GM19397 (cell line): ENCODE measurements at regions not wholly inside any gene's neighbourhood (a gene's known extent, or its start where the extent isn't known, plus 50 kb on each side); places are given as distances from the start of the nearest gene placed in this dataset.

Experiments used
- ATAC-seq: cut with Tn5 transposase; IDR thresholded peaks from one replicate; pipeline ENCODE4 v1.9.1; 2021; ENCODE audit warnings: mild to moderate bottlenecking, moderate library complexity; ENCODE audit not compliant: unreplicated experiment

DNA sequence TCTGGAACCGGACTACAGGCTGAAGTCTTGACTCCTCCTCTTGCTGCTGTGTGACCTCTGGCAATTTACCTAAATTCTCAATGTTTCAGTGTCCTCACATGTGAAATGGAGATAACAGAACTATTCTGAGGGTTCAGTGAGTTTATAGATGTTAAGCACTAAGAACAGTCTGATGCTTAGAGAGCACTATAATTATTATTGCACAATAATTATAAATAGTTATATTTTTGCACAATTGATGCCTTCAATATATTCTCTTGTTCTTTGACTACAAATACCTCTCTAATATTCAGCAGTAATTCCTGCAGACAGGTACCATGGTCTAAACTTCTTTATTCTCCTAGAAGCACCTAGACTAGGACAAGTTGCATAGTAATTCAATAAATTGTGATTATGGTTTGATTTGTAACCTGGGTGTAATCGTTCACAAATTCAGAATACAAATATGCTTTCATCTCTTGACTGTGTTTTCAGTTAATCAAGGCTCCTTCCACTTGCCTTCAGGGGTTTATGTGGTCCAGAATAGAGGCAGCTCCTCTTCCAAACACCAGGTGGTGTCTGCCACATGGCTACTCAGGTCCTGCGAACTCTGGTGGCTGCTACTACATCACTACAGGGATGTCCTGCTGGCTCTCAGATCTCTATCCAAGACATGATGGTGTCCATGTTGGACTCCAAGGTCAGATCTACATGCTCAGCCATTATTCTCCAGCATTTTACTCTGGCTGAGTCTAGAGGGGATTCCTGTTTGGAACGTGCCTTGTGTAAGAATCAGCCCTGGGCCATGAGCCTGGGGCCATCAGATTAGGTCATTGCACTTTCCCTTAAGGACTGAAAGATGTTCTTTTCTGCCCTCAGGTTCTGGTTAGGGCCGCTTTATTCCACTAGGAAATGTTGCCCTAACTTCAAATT is 103.4 kb downstream of the QRFPR start:
- peak; percentile 48 for ATAC-seq

DNA sequence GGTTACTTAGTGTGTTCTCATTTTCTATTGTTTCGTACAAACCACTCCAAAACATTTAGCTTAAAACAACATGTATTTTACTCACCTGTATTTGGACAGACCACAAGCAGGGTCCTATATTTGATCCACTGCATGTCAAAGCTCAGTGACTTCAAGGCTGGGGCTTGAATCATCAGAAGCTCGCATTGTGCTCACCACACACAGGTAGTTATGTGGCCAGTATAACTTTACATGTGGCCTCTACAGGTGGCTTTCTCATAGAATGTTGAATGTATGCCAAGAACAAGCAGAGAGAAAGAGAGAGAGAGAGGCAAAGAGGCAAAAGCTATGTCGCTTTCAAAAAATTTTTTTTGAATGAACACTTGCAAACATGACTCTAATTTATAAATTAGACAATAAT is 107.6 kb downstream of the QRFPR start:
- ATAC-seq, result no peak

DNA sequence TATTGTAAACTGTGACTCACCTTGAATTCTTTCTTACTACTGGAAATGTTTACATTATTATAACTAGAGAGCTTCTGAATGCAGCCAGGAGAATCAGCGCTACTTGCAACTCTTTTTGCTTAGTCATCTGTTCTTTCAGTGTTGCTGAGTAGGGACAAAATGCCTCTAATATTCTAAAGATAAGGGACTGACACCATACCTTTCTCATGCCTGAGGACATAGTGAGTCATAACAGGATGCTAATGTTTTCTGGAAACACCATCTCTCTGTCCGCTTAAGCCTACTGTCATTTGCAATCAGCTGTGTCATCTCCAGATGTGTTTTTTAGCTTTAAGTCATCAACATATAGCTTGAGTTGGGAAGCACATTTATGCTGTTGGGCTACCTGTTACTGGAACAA is 108.3 kb downstream of the QRFPR start:
- no peak for ATAC-seq

DNA sequence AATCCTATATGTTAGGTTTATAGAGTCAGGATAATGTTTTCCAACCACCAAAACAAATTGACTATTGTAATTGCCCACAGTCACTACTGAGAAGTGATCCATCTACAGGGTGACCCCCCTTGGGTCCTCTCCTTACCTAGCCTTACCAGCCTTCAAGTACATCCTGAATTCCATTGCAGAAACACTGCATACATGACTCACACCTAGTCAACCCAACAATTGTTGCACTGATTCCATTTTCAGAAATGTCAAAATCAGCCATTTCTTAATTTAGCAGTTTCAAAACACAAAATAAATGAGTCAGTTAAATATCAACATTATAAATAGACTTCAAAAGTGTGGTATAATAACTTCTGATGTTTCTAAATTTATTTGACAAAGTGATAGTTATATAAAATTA is 106.3 kb upstream of the TNIP3 start:
- no peak for ATAC-seq

DNA sequence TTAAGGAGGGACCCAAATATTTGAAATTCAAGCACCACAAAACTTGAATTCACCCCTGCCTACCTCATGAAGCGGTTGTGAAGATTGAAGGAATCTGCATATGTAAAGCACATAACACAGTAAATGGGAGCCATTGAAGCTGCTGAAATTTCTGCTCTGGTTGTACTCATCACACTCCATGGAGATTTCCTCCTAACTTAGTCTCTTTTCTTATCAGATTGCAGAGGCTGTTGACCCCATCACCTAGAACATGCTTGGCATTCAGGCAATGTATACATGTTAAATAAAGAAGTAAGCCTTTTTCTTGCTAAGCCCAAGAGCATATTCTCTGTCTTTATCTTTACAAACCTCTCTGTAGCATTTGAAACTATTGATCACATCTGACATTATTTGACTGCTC is 104.9 kb upstream of the TNIP3 start:
- ATAC-seq, result no peak

DNA sequence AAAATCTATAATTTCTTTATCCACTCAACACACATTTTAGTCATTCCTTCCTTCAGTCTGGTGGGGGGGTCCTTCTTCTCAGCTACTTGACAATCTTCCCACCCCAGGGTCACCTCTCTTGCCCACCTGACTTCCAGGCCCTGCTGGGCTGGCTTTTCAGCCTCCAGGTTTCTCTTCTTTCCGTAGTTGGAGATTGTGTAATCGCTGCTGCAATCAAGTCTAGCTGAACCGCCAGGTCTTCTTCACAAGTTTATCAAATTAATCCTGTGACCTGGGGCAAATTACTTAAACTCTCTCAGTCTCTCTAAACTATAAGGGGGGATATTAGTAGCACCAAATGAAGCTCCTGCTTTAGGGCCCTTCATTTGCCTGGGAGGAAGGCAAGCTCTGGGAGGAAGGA is 102.9 kb upstream of the TNIP3 start:
- ATAC-seq, result no peak

DNA sequence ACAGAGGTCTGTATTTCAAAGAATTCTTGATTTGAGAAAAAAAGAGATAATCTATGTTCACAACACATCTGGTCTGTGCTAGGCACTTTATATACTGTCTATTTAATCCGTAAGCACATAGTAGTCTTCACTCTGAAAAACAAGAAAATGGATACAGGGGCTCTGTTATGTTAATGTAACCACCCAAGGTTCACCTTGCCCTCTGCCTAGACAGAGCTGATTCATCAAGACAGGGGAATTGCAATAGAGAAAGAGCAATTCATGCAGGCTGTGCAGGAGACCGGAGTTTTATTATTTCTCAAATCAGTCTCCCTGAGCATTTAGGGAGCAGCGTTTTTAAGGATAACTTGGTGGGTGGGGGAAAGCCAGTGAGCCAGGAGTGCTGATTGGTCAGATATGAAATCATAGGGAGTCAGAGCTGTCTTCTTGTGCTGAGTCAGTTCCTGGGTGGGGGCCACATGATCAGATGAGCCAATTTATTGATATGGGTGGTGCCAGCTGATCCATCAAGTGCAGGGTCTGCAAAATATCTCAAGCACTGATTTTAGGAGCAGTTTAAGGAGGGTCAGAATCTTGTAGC is 92.9 kb upstream of the TNIP3 start:
- peak; percentile 11 for ATAC-seq

DNA sequence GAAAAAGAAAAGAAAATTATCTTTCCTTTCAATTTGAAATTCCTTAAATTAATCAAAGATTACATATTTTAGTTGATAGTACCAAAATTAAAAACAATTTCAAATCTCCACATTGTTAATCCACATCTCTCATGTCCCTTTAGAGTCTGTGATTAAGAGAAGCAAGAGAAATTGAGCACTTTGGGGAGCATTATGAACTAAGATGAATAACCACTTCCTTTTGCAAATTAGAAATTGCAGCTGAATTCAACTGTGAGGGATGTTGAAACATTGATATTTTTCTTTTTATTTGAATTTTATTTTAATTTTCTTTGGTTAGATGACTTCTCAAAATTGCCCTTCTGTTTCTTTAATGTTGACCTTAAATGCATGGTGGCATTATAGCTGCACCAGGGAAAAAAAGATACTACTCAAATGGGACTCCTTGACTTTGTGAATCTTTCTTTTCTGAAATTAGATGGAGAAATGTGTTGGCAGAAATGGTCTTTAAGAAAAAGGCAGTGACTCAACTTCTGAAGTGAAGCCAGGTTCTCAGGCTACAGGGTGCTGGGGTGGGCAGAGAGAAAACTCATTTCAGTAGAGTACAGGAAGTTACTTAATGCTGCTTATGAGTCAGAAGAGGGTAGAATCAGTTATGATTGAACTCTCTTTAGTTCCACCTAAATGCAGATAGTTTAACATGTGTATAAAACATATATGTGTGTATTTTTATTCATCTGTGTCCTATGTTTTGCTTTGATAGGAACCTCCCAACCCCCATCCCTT is 92.0 kb upstream of the TNIP3 start:
- ATAC-seq, result peak; percentile 94

DNA sequence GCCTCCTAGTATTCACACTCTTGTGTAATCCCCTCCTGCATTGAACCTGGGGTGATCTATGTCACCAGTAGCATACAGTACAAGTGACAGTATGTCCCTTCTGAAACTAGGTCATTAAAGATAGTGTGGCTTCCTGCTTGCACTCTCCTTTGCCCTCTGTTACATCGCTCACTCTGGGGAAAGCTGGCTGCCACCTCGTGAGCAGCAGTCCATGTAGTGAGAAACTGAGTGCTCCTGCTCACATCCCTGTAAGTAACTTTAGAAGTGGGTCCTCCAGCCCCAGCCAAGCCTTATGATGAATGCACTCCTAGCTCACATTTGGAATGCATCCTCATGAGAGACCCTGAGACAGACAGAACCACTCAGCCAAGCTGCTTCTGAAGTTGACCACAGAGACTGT is 89.8 kb upstream of the TNIP3 start:
- ATAC-seq, result no peak

DNA sequence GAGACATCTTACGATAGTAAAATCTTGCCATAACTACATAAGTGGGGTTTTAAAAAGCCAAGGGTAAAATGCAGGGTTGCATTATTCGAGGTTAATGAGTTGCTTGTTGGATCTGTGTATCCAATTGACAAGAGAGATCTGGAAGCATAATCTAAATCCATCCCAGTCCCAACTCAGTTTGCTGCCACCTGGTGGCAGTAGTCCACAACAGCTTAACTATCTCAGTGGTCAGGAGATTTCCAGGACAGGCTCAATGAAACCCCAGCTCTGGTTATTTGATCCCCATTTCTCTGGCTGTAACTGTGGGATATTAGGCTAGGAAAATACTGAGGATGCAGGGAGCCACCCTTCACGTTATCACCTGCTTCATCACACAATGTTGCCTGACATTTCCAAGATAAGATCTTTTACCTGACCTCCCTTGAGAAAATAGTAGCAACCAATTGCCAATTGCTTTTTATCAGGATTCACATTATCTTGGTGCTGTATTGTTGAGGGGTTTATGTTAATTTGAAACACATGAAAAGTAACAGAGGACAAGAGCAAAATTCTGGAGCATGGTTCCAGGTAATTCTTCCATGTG is 88.2 kb upstream of the TNIP3 start:
- peak; percentile 33 for ATAC-seq

DNA sequence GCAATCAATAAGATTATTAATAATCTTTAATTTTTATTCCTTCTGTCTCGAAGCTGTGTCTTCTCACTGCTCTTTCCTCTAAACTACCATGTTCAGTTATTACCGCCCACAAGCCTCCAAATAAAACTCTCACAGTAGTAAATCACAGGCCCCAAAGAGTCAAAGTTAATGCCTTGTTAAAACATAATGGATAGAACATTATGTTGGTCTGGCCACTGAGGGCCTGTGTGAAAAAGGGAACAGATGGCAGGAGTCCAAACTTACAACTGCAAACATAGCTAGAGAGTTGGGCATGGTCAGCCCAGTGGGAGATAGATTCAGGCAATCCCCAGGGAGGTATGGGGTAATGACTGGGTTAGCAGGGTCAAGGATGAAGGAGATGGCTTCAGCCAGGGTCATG is 84.6 kb upstream of the TNIP3 start:
- ATAC-seq, result no peak

DNA sequence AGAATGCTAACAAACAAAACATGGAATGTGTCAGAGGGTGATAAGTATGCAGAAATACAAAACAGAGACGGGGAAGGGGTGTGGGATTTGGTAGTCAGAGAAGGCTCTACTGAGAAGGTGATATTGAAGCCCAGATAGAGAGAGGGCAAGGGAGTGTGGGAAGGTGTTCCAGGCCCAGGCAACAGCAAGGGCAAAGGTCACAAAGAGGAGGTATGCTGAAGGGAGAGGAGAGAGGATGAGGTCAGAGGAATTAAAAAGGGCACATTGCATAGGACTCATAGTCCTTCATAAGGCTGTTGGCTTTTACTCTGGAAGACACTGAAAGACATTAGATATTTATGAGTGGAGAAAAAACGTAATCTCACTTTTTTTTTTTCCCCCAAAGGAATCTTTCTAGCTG is 82.6 kb upstream of the TNIP3 start:
- no peak for ATAC-seq

DNA sequence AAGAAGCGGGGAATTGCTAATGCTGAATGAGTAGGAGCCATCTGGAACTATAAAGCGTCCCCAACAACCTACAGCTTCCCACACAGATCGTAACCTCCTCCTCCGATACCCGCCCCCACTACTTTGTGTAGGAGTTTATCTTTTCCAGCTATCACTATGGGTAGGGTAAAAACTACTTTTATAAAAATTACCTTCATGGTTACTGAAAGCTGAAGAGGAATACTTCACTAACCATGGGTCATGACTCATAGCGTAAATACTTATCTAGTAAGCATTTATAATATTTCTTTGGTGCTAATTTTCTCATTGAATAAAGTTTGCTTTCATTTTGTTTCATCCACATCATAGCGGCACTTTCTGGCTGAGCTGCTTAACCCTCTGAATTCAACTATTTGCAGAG is 79.4 kb upstream of the TNIP3 start:
- ATAC-seq, result no peak

DNA sequence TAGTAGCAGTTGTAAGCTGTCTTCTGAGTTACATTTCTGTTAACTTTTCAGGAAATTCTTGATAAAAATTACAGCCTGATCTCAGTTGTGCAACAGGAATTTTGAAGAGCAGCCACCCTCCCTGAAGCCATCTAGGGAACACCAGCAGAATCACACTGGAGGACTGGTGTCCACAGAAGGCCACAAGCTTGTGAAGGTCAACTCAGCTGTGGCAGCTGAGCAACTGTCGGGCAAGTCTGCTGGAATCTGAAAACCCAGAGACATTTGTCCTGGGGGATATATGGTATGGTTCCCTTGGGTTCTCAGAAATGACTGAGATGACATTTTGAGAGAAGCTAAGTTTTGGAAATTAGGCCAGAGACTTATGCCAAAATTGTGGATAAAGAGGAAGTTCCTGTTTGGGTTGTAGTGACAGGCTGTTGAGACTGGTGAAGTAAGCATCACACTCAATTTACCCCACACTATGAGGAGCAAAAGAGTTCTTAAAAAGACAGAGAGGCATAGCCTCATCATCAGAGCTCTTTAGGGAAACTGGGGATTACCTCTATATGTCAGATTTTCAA is 78.1 kb upstream of the TNIP3 start:
- ATAC-seq, result no peak

DNA sequence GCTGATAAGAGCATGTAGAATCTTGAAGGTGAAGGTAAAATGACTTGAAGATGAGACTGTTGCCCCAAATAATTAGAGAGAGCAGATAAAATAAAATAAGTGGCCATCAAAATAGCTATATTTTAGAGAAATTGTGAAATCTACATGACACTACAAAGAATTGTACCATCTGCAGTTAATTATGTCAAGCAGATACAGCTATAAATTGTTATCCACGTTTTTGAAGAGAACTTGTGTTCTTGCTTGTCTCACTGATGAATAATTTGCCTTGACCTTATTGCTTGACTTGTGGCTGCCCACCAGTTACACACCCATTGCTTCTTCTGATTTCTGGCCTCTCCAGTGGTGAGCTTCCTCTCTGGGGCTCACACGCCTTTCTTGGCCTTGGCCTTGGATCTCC is 75.8 kb upstream of the TNIP3 start:
- no peak for ATAC-seq

DNA sequence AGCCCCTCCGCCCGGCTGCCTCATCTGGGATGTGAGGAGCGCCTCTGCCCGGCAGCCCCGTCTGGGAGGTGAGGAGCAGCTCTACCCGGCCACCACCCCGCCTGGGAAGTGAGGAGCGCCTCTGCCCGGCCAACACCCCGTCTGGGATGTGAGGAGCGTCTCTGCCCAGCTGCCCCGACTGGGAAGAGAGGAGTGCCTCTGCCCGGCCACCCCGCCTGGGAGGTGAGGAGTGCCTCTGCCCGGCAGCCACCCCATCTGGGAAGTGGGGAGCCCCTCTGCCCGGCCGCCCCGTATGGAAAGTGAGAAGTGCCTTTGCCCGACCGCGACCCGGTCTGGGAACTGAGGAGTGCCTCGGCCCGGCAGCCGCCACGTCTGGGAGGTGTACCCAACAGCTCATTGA is 74.3 kb upstream of the TNIP3 start:
- ATAC-seq, result no peak

DNA sequence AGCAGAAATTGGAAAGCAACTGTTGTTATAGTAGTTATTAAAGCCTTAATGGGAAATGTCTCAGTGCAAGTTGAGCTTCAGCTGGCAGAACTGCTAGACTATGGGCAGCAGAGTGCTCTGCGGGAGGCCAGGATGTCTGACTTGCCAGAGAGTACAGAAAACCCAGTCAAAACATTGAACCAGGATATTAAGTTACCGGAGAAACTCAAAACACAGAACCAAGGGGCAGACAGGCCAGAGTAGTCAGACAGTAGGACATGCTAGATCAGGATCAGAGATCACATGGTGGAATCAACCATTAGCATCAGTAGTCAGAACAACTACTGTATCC is 72.9 kb upstream of the TNIP3 start:
- ATAC-seq, result no peak

DNA sequence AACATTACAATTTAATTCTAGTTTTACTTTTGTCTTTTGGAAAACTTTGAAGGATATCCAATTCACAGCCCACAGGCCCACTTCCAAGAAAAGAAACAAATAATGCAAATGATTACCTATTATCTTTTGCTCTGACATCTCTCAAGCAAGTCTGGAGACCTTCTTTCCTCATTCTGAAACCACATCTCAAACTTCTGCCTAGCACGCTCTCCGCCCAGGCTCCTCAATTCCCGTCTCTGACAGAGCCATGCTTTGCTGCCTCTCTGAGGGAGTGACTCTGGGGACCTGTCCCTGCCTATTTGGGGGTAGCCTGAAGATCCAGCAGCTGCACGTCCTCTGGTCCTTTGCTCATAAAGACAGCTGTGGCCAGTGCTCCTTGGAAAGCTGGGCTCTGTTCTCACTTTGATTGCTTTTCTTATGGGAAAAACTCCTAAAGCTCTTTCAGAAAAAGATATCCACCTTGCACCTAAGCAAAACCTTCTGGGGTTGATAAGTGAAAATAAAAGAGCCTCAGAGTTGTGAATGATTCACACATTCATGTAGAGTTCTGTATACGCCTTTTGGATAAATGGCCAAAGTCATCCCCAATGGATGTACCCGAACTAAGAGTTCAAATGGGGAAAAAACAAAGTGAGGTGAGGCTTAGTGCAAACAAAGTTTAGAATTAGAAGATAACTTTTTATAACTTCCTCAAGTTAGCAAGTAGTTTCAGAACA is 72.4 kb upstream of the TNIP3 start:
- no peak for ATAC-seq

DNA sequence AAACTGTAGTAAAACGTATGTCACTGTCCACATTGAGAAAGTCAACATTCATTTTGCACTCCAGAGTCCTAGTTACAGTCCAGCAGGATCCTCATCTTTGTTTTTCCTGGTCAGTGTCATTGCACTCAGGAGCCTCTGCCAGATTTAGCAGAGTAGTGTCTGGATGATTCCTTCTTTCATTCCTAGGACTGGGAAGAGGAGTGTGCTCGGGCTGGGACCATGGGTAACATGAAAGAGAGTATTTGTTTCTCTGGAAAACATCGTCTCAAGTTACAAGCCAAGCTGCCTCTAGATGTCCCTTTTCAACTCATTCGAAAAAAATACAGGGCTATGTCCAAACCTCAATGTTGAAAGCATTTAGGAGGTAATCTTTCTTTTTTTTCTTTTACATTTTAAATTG is 69.9 kb upstream of the TNIP3 start:
- no peak for ATAC-seq

DNA sequence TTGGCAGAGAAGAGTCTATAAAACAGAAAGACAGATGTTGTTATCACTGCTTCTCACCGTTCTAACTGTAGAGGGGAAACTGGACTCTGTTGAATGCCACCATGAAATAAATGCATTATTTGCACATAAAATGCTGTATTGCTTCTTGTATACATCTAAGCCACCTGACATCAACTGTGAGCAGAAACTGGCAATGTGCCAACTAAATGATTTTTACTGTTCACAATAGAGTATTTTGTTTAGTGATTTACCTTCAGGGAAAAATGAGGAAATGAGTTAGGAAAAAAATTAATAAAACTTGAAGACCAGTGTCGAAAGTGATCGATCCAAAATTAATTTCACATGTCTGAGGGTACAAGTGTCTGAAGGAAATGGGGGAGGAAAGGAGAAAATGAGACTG is 65.9 kb upstream of the TNIP3 start:
- ATAC-seq, result no peak

DNA sequence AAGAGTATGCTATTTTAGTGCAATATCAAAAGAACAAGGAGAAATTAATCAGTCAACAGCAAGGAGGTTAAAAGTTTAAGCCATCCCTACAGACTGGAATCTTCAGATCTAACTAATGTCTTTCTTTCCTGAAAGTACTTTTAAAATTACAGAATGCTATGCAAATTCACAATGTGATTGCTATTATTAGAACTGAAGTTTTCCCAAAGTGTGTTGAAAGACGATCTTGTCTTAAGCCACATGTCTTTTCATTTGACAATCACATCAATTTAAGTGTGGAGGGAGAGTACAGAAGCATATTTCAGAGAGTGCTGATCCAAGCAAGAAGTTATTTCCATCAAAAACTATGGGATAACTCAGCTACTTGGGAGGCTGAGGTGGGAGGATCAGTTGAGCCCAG is 64.7 kb upstream of the TNIP3 start:
- no peak for ATAC-seq
